NCI-H1694 (cell line): ENCODE measurements at regions not wholly inside any gene's neighbourhood (a gene's known extent, or its start where the extent isn't known, plus 50 kb on each side); places are given as distances from the start of the nearest gene placed in this dataset.
"Not testable (repeated sequence)": the region's sequence is repeated elsewhere in the genome, so short reads cannot be mapped to it uniquely, and the experiment has no call there.

ENCODE experiments used
- DNase-seq: peaks from one replicate; lab custom pipeline; 2025; lab: John Stamatoyannopoulos, UW

GRCh38 chr10:90119631-90120280 is 418.4 kb downstream of the KIF20B start:
- DNase-seq: not testable (repeated sequence)

- peak; percentile 40 for DNase-seq
Measured at GRCh38 chr10:90125456-90126255, 424.3 kb downstream of the KIF20B start.

- DNase-seq: no peak
Measured at GRCh38 chr10:90126256-90126595, 424.8 kb downstream of the KIF20B start.

- no peak for DNase-seq
Measured at GRCh38 chr10:90130321-90131086, 429.1 kb downstream of the KIF20B start.

- DNase-seq: no peak
Measured at GRCh38 chr10:90133606-90134005, 432.2 kb downstream of the KIF20B start.

- DNase-seq: no peak
Measured at GRCh38 chr10:90136731-90137316, 435.4 kb downstream of the KIF20B start.

- peak; percentile 6 for DNase-seq
Measured at GRCh38 chr10:90138844-90139243, 437.5 kb downstream of the KIF20B start.

GRCh38 chr10:90141791-90142190 is 440.4 kb downstream of the KIF20B start:
- DNase-seq: no peak

GRCh38 chr10:90143937-90144336 is 442.5 kb downstream of the KIF20B start:
- no peak for DNase-seq

- DNase-seq: peak; percentile 17
Measured at GRCh38 chr10:90148116-90148855, 446.9 kb downstream of the KIF20B start.

- DNase-seq: no peak
Measured at GRCh38 chr10:90149563-90149962, 448.2 kb downstream of the KIF20B start.

GRCh38 chr10:90162271-90162853 is 461.0 kb downstream of the KIF20B start:
- DNase-seq: no peak

- no peak for DNase-seq
Measured at GRCh38 chr10:90167174-90168064, 466.0 kb downstream of the KIF20B start.

GRCh38 chr10:90168244-90168643 is 466.9 kb downstream of the KIF20B start:
- DNase-seq: no peak

GRCh38 chr10:90171014-90171722 is 469.8 kb downstream of the KIF20B start:
- no peak for DNase-seq

GRCh38 chr10:90174531-90174930 is 473.1 kb downstream of the KIF20B start:
- DNase-seq: no peak

- DNase-seq: peak; percentile 78
Measured at GRCh38 chr10:90175161-90175681, 473.8 kb downstream of the KIF20B start.

- DNase-seq: no peak
Measured at GRCh38 chr10:90179696-90180407, 478.5 kb downstream of the KIF20B start.
